Hepatic stellate cell (primary cell): ENCODE measurements at regions not wholly inside any gene's neighbourhood (a gene's known extent, or its start where the extent isn't known, plus 50 kb on each side); places are given as distances from the start of the nearest gene placed in this dataset.

Experiments
- DNase-seq: peaks from one replicate; pipeline ENCODE4 v3.0.0; 2011; ENCODE audit warnings: low spot score

DNA sequence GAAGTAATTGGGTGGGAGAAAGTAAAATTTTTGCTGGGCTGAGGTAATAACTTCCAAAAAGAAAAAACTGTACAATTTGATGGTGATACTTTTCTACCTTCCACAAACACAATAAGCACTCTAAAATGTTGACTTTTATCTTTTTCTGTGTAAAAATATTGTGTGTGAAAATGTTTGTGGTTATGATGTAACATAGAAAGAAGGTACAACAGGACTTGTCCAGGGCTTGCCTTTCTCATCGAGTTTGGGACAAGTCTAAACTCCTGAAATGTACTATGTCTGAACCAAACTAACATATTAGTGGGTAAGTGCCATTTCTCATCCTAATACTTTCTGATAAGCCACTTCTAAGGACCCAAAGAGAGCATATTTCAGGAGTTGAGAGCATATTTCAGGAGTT, 174.2 kb upstream of the PDGFD start:
- no peak for DNase-seq

DNA sequence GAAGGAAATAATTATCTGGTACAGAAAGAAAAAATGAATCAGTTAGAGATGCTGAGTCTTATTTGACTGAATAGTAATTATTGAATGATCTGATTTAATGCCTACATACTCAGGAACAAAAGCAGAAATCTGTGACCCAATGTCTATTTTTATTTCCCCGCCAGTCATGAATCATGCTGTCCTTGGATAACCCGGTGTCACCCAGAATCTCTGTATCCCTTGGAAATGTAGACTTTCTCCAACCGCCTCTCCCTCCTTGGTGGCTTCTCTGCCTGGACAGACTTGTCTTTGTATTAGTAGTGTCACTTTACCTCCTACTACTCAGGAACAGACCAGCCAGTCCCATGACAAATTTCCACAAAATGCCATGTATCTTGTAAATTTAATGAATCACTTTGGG, 173.3 kb upstream of the PDGFD start:
- no peak for DNase-seq

DNA sequence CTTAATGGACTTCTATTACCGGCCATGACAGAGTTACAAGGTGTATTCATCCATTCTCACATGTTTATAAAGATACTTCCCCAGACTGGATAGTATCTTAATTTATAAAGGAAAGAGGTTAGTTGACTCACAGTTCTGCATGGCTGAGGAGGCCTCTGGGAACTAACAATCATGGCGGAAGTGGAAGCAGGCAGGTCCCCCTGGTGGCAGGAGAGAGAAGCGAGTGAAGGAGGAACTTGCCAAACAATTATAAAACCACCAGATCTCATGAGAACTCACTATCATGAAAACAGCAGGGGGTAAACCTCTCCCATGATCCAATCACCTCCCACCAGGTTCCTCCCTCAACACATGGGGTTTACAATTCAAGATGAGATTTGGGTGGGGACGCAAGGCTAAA, 170.0 kb upstream of the PDGFD start:
- DNase-seq = no peak

DNA sequence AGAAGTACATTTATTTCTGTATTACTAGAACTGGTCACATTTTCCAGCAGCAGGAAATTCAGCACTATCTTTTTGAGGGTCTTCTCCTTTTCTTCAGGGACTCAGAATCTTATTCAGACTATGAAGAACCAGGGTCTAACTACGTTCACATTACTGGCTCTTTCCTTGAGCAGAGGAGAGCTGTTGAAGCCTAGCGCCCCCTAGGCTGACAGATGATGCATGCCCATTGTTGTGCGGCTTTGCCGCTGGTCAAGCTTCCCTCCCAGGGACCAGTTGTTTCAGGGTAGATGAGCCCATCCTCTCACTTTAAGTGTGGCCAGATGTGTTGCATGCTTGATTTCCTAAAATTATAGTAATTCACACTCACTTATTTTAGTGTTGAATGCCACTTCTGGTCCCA, 168.2 kb upstream of the PDGFD start:
- no peak for DNase-seq

DNA sequence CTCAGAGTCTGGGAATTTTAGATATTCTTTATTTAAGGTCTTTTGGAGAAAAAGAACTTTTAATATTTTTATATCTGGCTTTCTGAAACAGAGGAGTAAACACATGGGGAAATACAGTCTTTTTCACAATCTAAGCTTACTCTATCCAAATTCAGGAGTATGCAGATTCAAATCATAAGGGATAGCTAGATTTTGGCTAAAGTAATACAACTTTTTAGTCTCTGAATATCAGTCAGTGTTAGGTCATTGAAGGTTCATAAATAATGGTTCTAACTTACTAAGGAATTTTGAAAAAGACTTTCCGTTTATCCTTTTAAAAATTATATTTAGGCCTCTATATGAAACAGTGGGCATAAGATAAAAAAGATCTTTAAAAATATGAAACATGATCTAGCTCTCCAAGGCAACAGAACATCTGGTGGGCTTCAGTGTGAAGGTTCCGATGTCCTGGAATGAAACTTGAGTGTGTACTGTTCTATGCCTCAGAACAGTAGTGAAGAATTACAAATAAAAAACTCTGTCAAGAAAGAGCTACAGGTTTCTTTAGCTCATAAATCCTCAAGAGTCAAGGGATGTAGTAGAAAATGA, 165.2 kb upstream of the PDGFD start:
- no peak for DNase-seq

DNA sequence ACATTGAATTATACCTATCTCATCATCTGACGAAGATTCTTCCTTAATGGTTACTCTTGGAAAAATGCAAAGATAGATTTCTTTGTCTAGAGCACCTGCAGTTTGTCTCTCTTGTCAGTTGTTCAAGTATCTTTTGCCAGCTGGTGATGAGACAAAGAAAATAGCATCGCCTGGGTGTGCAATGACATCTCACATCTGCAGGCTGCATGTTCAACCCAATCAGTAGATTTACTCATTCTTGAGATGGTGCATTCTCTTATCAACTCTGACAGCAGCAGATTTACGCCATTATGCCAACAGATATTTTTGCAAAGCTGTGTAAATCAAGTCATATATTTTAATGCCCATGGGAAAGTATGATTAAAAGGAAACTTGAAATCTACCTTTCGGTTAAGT, 164.6 kb upstream of the PDGFD start:
- no peak for DNase-seq

DNA sequence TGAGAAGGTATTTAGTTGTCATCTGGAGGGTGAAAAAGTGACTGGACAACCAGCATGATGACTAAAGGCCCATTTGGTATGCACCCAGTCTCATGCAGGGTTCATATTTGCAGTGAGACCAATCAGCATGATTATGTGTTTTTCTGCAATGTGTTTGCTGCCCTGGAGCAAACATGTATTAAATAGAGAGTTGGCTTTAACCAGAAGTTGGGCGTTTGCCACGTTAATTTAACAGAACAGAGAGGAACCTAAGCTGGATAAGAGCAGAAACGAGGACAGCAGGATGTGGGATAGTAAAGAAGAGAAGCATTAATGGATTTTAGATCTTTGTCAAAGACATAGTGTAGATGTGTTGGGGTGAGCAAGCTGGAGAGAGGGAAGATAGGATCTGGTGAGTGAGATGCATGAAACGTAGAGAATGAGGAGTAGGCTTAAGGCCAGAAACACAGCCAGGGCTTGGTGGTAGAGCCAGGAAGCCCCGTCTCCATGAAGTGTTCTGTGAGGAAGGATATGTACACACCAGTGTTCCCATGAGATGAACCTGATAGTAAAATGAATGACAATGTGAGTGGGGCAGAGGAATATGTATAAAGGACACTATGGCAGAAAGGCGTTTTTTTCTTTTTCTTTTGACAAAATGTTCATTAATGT, 164.0 kb upstream of the PDGFD start:
- DNase-seq = no peak

DNA sequence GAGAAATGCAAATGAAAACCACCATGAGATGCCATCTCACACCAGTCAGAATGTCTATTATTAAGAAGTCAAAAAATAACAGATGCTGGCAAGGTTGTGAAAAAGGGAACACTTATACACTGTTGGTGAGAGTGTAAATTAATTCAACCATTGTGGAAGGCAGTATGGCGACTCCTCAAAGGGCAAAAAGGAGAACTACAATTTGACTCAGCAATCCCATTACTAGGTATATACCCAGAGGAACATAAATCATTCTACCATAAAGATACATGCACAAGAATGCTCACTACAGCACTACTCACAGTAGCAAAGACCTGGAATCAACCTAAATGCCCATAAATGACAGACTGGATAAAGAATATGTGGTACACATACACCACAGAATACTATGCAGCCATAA, 161.1 kb upstream of the PDGFD start:
- no peak for DNase-seq

DNA sequence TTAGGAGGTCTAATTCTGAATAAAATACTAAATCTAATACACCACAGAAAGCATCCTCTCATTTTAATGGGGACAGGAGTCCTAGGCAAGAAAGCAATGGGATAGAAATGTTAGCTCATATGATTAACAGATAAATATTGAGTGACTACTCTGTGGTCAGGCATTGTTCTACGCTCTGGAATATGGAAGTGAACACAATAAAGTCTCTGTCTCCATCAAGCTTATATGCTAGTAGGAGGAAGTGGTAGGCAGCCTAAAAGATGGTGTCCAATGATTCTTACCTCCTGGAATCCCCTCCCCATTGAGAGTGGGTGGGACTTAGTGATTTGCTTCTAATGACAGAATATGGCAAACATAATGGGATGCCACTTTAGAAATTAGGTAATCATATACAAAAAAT, 160.3 kb upstream of the PDGFD start:
- no peak for DNase-seq

DNA sequence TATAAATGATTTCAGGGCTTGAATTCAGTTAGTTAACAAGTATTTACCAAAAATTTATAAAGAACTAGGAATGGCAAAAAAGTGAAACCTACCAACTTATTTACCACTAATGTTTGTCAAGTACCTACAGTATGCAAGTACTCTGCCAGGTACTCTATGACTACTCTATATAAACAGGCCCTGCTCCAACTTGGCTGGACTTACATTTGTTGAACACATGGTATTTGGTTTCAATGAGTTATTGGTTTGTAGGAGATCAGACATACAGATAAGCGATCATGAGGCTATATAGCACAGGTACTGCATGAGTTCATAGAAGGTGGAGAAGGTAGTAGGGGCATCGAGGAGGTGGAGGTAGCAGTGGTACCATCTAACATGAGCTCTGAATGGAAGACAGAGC, 159.9 kb upstream of the PDGFD start:
- no peak for DNase-seq

DNA sequence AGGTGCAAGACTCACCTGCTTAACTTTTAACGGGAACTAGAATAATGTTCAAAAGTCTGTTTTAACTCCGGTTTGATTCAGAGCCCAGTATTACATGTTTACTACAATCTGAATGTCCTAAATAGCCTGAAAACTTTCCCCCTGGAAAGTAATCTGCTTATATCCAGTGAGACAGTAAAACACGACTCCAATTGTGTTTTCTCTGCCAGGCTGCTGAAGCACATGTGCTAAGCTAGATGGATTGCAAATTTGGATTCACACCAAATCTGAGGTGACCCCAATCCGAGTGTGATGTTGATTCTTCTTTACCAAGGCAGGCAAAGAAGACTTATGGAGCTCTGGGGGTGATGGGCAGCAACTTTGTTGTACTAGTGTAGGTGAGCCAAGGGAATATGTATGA, 158.7 kb upstream of the PDGFD start:
- no peak for DNase-seq

DNA sequence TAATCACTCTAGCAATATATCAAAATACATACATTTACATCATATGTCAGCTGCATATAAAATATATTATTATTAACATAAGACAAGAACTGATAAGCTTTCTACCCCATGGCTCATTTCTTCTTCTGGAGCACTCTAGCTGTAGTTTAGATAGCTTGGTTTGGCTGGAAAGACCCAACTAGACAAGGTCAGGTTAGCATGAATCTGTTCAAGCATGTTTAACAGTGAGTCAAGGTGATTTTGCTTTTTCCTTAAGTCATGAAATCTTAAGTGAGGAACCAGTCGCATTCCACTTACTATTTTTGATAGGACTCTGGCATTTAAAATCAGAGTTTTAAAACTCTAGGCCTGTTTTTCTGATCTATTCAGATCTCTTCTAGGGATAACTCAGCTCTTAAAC, 157.0 kb upstream of the PDGFD start:
- DNase-seq = no peak

DNA sequence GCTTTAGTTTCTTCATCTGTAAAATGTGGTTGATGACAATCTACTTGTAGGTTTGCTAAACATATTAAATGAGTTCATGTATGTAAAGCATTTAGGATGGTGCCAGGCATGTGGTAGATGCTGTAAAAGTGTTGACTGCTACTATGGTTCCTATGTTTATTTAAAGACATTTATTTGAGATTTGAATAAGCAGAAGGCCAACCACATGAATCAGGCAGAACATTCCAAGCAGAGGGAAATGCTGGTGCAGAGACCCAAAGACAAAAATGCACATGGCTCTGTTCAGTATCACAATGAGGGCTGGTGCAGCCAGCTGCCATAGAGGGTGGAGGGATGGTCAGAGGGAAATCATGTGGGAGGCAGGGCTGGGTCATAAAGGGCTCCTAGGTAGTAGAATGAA, 156.2 kb upstream of the PDGFD start:
- DNase-seq = no peak

DNA sequence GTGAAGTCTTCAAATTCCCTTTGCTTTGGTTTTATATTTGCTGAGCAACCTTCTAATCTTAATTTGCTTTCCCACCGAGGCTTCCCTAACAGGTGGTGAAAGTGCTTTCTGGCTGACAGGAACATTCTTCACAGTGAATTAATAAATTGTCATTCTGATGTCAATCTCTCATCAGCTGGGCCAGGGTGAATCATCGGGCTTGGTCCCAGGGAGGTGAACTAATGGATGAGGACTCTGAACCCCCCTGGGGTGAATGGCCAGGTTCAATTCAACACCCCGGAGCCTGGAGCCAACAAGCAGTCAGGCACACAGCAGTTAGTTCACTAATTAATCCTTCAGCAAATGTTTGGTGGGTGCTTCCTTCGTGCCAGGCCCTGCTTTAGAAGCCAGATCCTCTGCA, 155.4 kb upstream of the PDGFD start:
- DNase-seq = no peak

DNA sequence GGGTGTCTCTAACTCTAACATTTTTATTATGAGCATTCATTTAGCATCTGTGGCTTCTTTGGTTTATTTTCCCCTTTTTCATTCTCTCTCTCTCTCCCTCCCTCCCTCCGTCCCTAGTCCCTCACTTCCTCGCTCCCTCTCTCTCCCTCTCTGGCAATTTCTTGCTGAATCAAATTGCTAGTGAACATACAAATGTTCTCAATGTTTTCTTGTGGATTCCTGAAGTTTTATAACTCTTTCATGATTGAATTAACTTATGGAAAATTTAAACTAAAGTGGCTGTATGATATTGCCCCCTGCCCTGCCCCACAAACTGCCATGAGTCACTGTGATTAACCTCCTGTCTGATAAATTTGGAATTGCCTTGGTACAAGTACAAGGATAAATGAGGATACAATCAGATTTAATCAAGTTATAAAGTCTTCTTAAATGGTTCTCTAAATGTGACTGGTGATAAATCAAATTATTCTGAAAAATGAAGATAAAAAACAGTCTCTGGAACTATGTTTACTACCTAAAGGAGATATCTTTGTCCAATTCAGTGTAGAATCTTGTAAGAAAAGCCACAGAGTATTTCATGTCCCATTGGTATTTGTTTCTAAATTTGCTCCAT, 143.0 kb upstream of the PDGFD start:
- no peak for DNase-seq

DNA sequence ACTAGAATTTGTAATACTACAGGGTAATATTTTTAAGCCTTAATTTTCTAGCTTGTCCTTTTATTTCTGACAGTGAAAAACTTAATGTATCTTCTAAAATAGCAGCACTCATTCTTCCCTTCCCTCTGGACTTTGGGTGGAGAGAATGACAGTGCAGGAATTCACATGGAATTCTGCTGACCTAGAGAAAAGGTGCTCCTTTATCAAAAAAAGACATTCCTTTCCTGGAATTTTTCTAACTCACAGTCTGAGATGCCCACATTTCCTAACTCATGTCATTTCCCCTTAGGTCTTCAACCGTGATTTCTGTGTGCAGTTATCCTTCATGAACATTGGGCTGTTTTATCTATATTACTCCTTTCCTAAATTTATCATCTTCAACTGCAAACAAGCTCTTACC, 137.8 kb upstream of the PDGFD start:
- DNase-seq = no peak

DNA sequence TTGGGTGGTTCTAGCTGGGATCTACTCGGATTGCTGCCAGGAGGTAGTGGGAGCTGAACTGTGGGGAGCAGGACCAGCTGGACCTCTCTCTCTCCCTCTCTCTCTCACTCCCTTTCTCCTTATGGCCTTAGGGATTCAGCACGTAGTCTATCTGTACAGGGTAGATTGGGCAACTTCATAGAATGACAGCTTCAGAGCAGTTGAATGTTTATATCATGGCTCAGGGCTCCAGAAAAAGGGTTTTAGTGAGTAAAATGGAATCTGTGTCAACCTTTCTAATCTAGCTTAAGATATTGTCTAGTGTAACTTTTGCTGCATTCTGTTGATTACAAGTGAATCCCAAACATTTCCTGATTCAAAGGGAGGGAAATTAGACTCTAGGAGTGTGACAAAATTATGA, 127.7 kb upstream of the PDGFD start:
- DNase-seq = no peak

DNA sequence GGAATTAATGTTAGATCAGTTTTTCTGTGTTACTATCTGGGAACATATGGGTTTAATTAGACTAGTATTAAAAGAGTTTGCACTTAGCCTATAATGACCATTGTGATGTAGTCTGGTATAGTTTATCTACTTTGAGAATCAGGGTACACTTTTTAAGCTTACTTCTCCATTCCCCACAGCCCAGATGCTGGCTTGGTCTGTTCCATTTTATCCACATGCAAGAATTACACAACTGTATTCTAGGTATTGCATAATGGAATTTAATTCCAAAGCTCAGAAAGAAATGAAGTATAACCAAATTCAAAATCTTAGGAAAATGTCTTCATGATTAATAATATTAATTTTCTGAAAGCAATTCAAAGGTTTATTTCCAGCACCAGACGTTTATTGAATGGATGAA, 122.2 kb upstream of the PDGFD start:
- DNase-seq = no peak

DNA sequence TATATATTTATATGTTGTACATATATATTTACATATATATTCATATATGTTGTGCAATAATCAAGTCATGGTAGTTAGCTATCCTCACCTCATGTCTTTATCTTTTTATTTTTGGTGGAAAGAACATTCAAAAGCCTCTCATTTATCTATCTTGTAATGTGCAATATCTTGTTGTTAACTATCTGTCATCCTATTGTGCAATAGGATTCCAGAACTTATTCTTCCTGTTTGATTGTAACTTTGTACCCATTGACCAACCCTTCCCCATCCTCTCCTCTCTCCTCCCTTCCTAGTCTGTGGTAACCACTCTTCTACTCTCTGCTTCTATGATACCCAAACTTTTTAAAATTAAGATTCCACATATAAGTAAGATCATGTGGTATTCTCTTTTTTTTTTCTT, 115.6 kb upstream of the PDGFD start:
- no peak for DNase-seq

DNA sequence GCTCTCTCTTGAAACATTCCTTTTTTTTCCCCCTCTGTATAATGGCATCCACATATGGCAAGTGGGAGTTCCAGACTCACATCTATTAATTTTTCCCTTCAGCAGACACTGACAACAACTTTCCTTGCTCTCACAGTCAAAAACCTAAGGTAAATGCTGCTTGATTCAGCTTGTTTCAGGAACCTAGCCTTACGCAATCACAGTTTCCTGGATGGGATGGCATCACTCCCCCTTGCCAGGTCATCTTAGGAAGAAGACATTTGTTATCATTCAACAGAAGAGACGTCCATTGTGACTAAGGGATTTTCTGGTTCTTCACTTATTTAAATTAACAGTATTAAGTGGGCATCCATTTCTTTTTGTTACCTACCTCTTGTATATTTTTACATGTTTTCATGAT, 112.0 kb upstream of the PDGFD start:
- no peak for DNase-seq

DNA sequence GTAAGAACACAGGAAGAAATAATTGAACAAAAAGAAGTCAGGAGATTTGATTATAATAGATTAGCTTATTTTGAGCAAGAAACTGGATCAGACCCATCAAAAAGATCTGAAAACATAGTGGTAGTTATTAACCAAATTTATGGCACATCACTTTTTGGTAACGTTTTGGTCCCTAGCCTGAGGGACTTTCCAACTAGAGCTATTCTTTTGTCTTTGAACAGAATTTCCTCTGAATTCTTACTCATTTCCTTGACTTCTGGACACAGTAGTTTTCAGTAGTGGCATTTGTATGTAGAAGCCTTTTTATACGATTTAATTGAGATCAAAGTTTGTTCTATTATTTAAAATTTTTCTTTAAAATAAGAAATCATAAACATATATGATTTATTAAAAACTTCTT, 96.5 kb upstream of the PDGFD start:
- DNase-seq = no peak

DNA sequence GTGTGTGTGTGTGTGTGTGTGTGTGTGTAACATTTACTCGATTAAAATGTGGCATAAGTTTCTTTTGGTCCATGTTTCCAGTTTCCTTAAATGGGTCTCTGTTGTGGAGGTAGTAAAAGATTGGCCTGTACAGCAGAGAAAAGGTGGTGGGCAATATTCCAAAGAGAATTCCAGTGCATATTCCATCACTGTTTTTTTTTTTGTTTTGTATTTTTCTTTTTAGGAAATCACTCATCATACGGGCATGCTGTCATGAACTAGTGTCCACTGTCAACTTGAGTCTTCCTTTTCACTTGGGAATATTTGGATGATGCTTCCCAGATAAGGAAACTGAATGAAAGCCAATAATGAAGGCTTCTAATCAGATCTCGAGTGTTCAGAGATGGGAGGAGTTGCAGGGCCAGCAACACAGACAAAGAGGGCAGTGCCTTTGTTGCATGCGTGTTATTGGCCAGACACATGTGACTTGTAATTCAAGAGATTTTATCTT, 95.2 kb upstream of the PDGFD start:
- no peak for DNase-seq

DNA sequence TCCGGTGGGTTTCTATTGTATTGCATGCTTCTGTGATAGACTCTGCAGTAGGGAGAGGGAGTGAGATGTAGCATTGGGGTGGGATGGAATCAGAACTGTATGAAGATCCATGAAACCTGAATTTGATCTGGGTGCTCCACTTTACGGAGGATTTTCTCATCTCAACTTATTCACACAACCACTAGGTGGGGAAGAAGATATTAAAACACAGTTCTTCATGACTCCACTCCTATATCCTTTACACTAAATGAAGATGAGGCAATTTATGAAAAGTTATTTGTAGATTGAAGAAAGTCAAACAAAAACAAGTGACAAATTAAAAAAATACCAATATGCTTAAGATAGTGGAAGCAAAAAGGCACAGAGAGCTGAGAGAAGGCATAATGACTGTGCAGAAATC, 92.6 kb upstream of the PDGFD start:
- DNase-seq = no peak

DNA sequence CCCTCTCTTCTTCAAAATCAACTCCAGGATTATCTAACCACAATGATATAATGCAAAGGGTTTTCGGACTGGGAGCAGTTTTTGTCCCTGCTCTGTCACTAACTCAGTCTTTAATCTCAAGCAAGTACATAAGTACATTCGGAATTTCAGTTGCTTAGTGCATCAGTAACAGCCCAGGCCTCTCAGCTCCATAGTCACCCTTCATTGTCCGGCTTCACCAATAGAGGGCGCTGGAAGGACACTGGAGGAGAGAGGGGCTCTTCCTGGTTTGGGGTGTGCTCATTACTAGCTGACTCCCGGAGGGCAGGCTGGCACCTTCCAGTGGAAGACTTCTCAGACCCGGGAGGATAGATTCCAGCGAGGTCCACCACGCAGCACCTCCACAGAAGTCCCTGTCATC, 90.4 kb upstream of the PDGFD start:
- DNase-seq = no peak
